GM18867 (cell line): ENCODE measurements at regions not wholly inside any gene's neighbourhood (a gene's known extent, or its start where the extent isn't known, plus 50 kb on each side); places are given as distances from the start of the nearest gene placed in this dataset.

Source experiments
- ATAC-seq: cut with Tn5 transposase; IDR thresholded peaks from one replicate; pipeline ENCODE4 v1.9.1; 2021; ENCODE audit warnings: mild to moderate bottlenecking, moderate library complexity; ENCODE audit not compliant: unreplicated experiment

DNA sequence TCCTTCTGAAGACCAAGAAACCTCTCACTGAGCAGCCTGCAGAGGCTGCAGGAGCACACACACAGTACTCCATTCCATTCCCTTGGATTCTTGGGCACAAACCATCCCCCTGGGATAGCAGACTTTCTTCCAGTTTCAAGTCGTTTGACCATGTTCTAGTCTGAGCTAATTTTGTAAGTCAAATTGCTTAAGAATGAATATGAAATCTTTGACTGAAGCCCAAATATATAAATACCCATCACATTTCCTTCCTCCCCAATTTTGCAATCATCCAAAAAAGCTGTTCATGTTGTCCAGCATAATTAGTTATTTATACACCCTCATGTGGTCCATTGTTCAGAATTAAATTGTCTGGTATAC, 231.2 kb upstream of the TPRG1 start:
- no peak for ATAC-seq

DNA sequence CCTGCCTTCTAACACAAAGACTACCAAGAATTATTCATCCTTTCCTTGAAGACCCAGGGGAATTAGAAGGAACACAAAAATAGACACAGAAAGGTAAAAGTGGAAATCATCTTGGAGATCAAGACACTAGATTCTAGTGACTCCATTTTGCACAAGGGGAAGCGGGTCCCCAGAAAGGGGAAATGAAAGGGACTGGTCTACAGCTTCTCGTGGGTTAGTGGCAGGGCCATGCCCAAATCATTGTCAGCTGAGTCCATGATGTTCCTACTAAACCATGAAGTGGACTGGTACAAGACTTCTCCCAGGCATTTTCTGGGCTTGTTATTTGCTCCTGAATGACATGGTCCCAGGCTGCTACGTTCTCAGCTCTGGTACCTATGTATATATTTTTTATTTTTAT, 230.7 kb upstream of the TPRG1 start:
- ATAC-seq, result no peak

DNA sequence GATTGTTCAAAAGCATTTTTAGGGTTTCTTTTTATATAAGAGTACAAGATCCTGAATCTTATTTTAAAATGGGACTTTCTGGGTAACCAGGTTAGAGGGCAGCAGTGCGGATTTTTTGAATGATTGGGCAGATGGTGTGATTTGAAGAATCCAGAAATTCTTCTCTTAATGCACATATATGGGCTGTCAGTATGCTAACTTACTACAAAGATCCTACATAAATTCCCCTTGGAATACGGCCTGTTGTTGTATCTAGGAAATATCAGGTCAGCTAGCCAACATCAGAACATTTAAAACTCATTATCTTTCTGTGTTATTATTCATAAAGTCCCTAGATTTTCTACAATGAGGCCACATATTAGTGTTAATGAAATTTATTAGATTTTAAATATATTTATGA, 229.6 kb upstream of the TPRG1 start:
- ATAC-seq, result no peak

DNA sequence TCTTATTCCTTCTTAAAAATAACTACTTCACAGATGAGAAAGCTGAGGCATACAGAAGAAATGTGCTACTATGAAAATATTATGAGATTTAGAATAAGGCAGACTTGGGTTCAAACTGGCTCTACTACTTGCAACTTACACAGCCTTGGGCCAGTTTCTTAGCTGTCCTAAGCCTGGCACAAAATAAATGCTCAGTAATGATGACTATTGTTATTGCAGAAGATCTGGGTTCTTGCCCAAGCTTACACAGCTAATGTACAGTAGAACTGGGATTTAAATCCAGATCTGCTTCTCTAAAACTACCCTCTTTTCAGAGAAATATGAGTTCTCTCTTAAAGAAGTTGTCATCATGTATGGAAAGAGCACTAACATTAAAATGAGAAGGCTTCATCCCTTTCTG, 228.2 kb upstream of the TPRG1 start:
- no peak for ATAC-seq

DNA sequence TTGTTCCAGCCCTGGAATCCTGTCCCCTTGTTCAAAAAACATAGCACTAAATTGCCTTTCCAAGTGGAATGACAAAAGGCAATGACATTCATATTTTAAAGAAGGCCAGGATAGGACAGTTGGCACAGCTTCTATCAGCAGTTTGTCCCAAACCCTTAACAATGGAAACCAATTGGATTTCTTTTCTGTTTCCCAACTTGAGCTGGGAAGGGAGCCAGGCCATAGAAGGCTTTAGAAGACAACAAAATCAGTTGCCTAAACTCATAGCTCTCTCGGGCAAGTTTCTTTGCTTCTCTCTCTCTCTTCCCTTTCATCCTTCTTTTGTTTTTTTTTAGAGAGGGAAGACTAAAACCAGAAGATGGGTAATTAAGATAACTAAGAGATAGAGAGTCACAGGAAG, 227.7 kb upstream of the TPRG1 start:
- no peak for ATAC-seq

DNA sequence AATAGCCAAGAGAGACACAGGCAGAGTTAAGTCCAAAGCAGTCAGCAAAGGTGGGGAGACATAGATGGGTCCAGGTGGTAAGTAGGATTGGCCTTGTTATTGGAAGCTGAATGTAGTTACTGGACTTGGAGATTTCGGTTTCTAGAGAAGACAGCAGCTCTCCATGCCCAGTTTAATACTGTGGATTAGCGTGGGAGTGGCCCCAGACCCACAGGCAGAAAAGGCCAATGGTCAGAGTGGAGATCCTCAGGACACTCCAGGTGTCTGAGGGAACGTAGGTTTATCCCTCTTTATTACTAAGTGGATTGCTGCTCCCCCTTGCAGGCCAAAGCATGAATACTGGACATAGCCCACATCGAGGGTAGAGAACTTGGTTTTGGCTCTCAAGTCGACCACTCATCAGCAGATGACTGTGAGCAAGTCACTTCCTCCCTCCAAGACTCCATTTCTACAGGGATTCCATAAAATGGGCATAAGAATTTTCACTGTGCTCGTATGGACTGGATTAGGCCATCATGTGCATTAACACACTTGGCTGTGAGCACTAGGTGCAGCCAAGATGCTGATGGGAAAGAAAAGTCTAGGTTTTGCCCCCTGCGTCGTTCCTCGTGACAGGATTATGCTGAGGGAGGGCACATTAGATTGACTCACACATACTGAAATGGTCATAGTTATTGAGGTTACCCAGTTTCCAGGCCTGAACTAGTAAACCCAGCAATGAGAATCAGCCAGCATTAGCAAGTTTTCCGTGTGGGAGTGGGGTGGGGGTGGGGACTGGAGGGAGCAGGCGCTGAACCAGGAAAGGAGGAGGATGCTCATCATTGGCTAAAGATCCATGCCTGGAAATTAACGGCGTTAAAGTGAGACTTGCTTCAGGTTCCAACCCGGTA, 225.2 kb upstream of the TPRG1 start:
- ATAC-seq, result no peak

DNA sequence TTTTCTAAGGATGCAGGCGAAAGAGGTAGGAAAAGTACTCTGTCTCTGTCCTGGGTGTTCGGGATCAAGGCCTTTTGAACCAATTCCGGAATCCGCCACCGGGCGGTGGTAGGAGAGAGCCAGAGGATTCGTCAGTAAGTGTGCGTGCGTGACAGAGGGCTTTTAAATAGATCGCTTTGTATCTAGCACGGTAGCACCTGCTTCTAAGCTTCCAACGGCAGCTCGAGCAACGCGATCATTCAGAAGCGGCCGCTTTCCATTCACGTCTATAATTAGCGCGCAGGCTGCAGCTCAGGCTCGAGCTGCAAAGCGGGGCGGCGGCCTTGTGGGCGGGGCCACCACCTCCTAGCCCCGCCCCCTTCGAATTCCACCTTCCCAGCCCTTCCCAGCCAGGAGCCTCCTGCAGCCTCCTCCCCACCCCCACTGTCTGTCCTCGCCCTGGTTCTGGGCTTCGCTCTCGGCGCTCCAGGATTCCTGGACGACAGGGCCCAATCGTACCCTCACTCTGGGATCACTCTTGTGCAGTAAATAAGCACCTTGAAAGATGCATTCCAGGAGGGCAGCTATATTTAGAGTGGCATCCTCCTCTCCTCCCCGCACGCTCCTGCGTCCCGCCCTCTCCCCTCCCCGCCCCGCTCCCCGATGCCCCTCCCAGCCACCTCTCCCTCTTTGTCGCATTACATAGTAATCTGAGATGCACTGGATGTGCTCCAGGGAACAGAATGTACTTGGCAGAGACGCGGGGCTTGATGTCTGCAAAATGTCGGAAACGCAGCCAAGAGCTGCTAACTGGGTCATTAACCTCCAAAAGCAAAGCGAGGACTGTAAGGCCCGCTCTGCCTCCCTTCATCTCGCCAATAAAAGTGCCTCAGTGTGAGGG, 224.1 kb upstream of the TPRG1 start:
- ATAC-seq, result no peak

DNA sequence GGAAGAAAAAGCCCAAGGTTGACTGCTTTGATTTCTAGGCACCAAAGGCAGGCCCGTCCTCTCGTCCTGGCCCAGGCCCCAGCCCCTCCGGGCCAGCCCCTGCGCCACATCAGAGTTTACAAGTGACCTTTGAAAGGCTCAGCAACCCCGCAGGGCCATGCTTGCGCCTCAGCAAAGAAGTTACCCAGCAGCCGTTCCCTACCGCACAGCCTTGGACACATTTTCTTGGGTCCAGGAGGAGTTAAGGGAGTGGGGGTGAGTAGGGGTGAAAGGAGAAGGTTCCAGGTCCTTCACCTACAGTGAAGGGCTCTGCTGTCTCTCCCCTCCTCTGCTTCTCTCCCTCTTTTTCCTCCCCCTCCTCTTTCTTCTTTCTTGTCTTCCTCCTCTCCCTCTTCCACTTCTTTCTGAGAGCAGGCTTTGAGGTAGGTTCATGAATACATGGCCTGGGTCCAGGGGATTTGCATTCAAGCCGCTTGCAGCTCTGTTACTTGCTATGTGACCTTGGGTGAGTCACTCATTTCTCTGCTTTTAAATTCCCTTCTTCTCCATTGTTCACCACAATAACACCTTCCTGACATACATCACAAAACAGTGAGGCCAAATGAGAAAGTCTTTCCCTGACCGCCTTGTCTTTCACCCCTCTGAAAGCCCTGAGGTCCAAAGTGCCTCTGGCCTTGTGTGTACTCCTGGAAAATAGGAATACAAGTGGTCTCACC, 223.3 kb upstream of the TPRG1 start:
- no peak for ATAC-seq

DNA sequence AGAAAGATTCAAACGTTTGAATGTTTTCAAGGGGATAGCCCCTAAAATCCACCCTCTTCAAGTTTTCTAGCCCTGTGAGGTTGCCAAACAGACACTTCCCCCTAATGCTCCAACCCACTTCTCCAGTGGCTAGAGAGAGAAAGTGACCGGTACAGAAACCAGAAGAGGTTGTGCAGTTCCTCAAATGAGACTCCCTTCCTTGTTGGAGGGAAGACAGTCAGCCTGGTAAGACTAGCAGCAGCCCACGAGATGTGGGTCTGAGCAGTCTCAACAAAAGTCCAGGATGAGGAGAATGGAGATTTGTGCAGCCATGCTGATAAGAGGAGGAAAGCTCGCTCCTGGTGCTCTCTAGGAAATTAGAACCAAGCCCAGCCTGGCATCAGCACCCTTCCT, 222.8 kb upstream of the TPRG1 start:
- no peak for ATAC-seq

DNA sequence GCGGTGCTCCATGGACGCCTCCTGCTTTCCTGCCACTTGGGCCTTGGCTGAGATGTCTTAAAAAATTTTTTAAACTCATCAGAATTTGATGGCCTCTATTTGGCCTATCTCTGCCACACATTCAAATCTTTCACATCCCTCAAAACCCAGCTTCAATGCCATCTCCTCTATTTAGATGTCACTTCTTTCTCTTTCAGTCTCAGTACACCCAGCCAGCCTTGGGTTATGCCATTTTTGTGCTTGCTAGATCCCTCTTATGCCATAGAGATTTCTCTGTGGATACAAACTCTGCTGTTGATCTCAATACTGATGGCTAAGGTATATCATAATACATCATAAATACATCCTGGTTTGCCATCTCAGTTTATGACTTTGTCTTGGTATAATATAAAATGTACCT, 222.3 kb upstream of the TPRG1 start:
- ATAC-seq, result no peak

DNA sequence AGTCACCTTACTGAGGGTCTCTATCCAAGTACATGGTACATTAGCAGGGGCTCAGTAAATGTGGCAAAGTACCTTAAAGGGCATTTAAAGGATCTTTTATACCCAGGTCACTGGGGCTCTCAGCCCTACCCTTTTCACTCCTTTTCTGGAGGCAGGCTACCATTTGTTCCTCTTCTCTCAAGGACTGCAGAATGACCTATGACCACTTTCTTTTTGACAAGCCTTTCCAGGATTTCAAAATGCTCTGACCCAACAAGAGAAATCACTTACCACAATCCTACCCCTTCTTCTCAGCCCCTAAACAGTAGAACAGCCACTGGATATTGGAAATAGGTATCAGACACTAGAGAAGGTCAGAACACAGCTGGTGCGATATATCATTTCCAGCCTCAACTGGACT, 221.8 kb upstream of the TPRG1 start:
- ATAC-seq, result no peak

DNA sequence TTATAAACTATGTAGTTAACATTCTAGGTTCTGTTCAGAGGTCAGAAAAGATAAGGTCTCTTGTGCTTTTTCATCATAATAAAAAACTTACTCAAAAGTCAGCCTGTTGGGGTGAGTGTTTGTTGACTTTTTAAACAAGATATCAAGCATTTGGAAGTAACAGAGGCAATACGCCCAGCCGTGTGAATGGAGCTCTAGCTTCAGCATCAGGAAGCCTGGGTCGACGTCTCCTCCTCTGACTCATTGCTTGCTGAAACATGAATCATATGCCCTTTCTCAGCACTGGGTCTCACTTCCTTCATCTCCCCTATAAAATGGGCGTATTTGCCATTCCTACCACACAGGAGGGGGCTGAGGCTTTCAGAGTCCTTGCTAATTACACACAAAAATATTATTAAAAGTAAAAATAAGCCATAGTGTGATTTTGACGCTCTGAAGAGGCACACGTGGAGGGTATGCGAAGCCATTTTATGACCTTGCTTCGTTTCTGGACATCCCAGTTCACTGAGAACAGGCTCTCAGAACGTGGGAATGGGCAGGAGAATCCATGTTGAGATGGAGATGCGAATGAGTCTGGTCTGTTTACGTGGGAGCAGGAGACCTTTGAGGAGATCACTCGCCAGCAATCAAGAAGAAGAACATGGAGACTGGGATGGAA, 220.8 kb upstream of the TPRG1 start:
- ATAC-seq, result no peak

DNA sequence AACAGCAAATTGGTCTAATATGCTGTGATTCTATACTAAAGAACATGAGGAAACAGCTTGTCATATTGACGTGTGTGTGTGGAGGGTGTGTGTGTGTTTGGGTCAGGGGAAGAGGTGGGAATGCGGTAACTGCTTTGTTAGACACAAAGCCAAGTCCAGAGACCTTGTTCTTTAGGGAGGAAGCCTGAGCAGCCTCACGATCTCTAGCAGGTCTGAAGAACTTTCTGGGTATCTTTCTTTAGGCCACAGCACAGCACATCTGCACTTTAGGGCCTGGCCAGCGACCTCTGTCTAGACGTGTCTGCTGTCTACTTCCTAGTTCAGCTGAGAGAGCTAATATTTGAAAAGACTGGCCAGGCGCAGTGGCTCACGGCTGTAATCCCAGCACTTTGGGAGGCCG, 220.0 kb upstream of the TPRG1 start:
- no peak for ATAC-seq

DNA sequence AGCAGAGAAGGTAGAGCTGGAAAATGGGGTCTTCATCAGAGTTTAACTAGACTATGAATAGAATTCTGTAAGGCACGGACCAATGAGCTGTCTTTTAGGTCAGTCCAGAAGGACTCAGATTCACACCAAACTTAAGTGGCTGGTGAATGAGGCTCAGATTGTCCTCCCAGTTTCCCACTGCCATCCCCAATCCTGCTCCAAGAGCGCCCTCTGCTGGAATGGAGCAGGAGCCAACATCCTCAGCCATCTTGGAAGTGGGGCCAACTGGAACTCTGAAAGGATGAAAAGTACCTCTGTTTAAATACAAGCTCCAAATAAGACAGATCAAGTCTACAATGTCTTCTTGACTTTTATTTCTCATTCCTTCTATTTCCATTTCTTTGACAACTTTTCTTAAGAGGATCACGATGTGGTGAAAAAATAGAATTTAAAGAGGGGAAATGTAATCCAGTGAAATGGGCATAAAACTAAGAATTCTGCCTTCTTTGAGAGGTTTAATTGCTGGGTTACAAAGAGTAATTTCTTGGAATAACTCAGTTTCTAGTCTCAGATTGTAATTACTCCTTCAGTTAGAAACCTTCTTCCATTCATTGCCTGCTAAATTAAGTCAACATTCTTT, 217.1 kb upstream of the TPRG1 start:
- ATAC-seq, result peak; percentile 85

DNA sequence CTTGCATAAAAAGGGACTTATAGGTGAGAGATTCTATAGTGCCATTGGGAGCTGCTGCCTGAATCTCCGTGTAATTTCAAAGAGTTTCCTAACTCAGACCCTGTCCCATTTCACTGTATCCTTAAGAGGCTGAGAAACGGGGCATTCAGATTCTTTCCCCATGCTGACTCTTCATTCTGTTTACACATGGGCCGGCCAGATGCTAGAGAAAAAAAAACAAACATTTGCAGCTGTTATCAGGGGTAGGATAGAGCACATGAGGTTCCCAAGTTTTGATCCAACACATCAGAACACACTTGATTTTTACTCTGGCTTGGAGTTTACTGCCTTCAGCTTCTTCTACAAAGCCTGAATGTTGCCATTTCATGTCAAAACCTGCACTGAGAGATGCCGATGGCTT, 215.9 kb upstream of the TPRG1 start:
- ATAC-seq, result no peak

DNA sequence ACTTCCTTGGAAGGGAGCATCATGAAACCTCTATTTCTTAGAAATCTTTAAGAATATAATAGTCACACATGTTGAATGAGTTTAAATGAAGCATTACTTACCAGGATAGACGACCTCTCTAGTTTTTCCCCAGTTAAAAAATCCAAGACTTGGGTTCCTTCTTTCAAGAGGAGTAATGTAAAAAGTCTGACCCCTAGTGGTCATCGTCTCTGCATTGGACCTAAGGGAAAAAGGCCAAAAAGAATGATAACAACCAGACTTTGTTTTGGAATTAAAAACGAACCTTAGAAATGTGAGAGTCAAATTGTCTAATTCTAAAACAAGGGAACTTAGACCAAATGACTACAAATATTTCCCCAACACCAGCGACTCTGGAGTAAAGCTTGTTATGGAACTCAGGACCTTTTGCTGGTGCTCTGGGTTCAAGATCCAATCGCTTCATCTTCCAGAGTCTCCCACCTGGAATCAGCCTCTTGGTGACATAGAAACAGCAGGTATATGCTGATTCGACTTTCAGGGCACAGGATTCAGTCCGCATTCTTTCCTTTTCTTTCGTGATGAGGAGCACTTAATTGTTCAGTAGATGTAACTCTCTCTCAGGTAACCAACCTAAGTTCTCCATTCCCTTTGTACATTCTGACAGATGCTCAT, 214.8 kb upstream of the TPRG1 start:
- ATAC-seq, result no peak

DNA sequence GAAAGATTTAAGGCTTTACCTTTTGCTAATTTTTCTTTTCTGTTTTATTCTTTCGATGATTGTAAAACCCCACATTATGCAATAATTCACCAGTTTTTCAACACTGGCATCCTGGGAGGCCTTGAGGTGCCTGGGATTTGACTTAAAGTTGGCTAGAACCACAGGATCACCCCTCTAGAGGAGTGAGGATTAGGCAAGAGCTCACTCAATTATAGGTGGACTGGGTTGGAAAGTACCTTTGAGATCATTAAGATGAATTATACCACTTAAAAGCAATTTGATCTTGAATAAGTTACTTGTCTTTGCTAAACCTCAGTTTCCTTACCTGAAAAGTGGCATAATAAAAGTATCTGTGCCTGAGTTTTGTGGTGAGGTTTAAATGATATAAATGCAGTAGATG, 212.8 kb upstream of the TPRG1 start:
- ATAC-seq, result no peak

DNA sequence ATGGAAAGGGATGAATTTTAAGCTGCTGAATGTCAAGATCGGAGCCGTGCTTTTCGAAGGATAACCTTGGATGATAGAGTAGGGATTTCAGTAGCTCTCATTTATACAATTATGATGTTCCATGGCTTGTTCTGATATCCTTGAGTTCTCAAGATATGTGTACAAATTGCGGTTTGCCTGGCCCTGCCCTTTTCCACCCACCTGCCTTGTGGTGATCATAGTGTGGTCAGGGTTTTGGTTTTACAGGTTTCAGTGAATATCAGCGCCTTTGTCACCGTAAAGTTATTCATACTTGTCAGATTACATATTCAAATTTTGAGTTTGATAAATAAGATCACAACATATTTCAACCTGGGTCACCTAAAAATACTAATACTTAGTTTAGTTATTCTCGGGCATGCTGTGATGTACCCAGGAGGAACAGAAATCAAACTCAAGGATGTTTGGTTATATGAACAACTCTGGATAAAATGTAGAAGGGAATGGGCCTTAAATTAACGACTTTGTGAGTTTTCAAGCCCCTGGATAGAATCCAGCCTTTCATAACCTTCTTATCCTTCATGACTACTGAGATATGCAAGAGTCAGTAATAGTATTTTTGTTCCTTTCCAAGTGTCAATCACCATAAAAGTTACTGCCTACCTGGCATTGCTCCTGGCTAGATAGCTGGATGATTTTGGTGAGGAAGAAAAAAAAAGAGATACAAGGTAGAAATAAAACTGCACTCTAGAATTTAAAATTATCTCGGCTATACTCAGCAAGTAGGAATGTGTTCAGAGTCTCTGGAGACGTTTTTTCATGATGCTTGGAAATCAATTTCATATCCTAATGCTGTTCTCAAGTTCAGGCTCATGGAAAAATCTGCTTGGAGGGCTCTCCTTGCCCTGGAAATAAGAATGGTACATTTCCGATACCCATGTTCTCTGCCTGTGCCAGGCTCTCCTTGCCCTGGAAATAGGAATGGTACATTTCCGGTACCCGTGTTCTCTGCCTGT, 209.2 kb upstream of the TPRG1 start:
- ATAC-seq, result no peak

DNA sequence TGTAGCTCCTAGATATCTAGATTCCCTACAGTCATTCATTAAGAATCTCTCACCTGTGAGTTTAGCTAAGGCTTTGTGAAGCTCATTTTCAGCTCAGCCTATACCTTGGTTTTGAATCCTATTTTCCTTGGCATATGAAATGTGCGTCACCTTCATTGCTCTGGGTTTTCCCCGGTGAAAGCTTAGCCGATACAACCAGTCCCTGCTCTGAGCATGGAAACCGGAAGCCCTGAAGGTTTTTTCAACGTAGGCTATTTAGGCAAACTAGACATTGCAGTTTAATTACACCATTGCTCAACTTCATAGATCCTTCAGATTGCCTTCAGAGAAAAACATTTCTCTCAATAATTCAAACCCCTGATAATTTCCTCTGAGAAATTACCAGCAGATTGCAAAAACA, 206.8 kb upstream of the TPRG1 start:
- no peak for ATAC-seq
